ENCODE measurements at regions not wholly inside any gene's neighbourhood (a gene's known extent, or its start where the extent isn't known, plus 50 kb on each side); places are given as distances from the start of the nearest gene placed in this dataset.

DNA sequence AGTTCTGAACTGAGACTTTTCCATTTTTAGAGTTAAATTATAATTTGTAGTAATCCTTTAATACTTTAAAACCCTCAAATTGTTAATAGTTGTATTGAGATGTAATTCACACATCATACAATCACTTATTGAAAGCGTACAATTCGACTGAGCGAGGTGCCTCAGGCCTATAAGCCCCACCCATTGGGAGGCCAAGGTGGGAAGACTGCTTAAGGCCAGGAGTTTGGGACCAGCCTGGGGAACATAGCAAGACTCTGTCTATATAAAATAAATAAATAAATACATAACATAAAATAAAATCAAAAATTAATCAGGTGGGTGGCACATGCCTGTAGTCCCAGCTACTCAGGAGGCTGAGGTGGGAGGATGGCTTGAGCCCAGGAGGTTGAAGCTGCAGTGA, 70.3 kb downstream of the RWDD4 start:
- TF ChIP-seq, protein P1, sequence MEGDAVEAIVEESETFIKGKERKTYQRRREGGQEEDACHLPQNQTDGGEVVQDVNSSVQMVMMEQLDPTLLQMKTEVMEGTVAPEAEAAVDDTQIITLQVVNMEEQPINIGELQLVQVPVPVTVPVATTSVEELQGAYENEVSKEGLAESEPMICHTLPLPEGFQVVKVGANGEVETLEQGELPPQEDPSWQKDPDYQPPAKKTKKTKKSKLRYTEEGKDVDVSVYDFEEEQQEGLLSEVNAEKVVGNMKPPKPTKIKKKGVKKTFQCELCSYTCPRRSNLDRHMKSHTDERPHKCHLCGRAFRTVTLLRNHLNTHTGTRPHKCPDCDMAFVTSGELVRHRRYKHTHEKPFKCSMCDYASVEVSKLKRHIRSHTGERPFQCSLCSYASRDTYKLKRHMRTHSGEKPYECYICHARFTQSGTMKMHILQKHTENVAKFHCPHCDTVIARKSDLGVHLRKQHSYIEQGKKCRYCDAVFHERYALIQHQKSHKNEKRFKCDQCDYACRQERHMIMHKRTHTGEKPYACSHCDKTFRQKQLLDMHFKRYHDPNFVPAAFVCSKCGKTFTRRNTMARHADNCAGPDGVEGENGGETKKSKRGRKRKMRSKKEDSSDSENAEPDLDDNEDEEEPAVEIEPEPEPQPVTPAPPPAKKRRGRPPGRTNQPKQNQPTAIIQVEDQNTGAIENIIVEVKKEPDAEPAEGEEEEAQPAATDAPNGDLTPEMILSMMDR (IDR thresholded peaks at IDR 0.05; ENCODE audit: low read depth, low read length, missing input control): no peak
- TF ChIP-seq EGR1 (IDR thresholded peaks at IDR 0.05; ENCODE audit: low read depth in 2 of 2) (no peak), SP1 (IDR thresholded peaks at IDR 0.05) (no peak), RXRA (IDR thresholded peaks at IDR 0.05) (no peak), RAD21 (IDR thresholded peaks at IDR 0.05) (no peak), YY1 (IDR thresholded peaks at IDR 0.05) (no peak)
- TF ChIP-seq, protein P2, sequence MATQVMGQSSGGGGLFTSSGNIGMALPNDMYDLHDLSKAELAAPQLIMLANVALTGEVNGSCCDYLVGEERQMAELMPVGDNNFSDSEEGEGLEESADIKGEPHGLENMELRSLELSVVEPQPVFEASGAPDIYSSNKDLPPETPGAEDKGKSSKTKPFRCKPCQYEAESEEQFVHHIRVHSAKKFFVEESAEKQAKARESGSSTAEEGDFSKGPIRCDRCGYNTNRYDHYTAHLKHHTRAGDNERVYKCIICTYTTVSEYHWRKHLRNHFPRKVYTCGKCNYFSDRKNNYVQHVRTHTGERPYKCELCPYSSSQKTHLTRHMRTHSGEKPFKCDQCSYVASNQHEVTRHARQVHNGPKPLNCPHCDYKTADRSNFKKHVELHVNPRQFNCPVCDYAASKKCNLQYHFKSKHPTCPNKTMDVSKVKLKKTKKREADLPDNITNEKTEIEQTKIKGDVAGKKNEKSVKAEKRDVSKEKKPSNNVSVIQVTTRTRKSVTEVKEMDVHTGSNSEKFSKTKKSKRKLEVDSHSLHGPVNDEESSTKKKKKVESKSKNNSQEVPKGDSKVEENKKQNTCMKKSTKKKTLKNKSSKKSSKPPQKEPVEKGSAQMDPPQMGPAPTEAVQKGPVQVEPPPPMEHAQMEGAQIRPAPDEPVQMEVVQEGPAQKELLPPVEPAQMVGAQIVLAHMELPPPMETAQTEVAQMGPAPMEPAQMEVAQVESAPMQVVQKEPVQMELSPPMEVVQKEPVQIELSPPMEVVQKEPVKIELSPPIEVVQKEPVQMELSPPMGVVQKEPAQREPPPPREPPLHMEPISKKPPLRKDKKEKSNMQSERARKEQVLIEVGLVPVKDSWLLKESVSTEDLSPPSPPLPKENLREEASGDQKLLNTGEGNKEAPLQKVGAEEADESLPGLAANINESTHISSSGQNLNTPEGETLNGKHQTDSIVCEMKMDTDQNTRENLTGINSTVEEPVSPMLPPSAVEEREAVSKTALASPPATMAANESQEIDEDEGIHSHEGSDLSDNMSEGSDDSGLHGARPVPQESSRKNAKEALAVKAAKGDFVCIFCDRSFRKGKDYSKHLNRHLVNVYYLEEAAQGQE (IDR thresholded peaks at IDR 0.05): no peak
- TF ChIP-seq, protein P3, sequence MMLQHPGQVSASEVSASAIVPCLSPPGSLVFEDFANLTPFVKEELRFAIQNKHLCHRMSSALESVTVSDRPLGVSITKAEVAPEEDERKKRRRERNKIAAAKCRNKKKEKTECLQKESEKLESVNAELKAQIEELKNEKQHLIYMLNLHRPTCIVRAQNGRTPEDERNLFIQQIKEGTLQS (IDR thresholded peaks at IDR 0.05): no peak
- TF ChIP-seq, protein P4, sequence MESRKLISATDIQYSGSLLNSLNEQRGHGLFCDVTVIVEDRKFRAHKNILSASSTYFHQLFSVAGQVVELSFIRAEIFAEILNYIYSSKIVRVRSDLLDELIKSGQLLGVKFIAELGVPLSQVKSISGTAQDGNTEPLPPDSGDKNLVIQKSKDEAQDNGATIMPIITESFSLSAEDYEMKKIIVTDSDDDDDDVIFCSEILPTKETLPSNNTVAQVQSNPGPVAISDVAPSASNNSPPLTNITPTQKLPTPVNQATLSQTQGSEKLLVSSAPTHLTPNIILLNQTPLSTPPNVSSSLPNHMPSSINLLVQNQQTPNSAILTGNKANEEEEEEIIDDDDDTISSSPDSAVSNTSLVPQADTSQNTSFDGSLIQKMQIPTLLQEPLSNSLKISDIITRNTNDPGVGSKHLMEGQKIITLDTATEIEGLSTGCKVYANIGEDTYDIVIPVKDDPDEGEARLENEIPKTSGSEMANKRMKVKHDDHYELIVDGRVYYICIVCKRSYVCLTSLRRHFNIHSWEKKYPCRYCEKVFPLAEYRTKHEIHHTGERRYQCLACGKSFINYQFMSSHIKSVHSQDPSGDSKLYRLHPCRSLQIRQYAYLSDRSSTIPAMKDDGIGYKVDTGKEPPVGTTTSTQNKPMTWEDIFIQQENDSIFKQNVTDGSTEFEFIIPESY (IDR thresholded peaks at IDR 0.05): no peak

Measured in liver (tissue), 3 donors.